NT2/D1 (cell line): ENCODE measurements at regions not wholly inside any gene's neighbourhood (a gene's known extent, or its start where the extent isn't known, plus 50 kb on each side); places are given as distances from the start of the nearest gene placed in this dataset.

Experiments
- DNase-seq: peaks from one replicate; pipeline ENCODE4 v3.0.0-alpha.2; 2011; ENCODE audit warnings: low read depth, low spot score
- H3K27me3 ChIP-seq: 2 replicates; pipeline ENCODE4 v1.6.0; 2011; ENCODE audit warnings: mild to moderate bottlenecking; ENCODE audit not compliant: insufficient read length, insufficient read depth
- H3K36me3 ChIP-seq: 2 replicates; pipeline ENCODE4 v1.6.1; 2011; ENCODE audit warnings: mild to moderate bottlenecking, low read length, mixed read lengths; ENCODE audit not compliant: insufficient read depth, insufficient read length
- H3K4me1 ChIP-seq: 2 replicates; pipeline ENCODE4 v1.5.1; 2011; ENCODE audit not compliant: insufficient read depth, insufficient read length
- H3K4me3 ChIP-seq: 2 replicates; pipeline ENCODE4 v1.5.1; 2011; ENCODE audit warnings: low read depth; ENCODE audit not compliant: insufficient read length
- H3K9ac ChIP-seq: 2 replicates; pipeline ENCODE4 v1.6.0; 2011; ENCODE audit warnings: low read depth; ENCODE audit not compliant: insufficient read length
- H3K9me3 ChIP-seq: 2 replicates; pipeline ENCODE4 v1.5.1; 2011; ENCODE audit warnings: mild to moderate bottlenecking, low read length; ENCODE audit not compliant: insufficient read depth
- SUZ12 ChIP-seq: IDR thresholded peaks from 2 replicates; pipeline ENCODE4 v1.6.1; 2011; ENCODE audit not compliant: insufficient read length, insufficient read depth; ENCODE audit errors: extremely low read depth
- YY1 ChIP-seq: IDR thresholded peaks from 2 replicates; pipeline ENCODE4 v1.6.1; 2011; ENCODE audit not compliant: insufficient read length, insufficient read depth
- ZNF274 ChIP-seq: IDR thresholded peaks from 2 replicates; pipeline ENCODE4 v1.6.1; 2011; ENCODE audit warnings: mild to moderate bottlenecking, low read depth, low read length

DNA sequence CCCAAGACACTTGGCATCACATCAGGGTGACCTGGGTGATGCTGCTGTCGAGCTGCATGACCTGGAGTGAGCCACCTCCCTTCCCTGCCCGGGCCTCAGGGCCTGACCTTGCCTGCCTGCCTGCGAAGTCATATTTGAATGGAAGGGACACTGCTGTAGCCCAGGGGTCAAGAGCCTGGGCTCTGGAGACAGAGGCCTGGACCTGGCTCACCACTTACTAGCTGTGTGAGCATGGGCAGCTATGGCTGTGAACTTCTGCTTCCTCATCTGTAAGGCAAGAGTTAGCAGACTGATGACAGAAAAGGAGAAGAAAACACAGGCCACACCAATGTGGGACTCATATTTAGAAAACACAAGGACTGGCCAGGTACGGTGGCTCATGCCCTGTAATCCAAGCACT, 118.7 kb downstream of the ZFP36L2 start:
- peaks cover 8% of the 10 kb centered on the region; the same call in 1 of the 2 replicates for H3K9me3 ChIP-seq
- H3K4me3 ChIP-seq = no peak overlapping the region
- no peak for DNase-seq
- H3K9ac ChIP-seq = no peak overlapping the region
- H3K27me3 ChIP-seq = no peaks in the 10 kb centered on the region
- TF ChIP-seq SUZ12 (no peak), ZNF274 (no peak), YY1 (no peak)
- H3K4me1 ChIP-seq = peaks cover 10% of the 10 kb centered on the region
- no peaks in the 10 kb centered on the region for H3K36me3 ChIP-seq

DNA sequence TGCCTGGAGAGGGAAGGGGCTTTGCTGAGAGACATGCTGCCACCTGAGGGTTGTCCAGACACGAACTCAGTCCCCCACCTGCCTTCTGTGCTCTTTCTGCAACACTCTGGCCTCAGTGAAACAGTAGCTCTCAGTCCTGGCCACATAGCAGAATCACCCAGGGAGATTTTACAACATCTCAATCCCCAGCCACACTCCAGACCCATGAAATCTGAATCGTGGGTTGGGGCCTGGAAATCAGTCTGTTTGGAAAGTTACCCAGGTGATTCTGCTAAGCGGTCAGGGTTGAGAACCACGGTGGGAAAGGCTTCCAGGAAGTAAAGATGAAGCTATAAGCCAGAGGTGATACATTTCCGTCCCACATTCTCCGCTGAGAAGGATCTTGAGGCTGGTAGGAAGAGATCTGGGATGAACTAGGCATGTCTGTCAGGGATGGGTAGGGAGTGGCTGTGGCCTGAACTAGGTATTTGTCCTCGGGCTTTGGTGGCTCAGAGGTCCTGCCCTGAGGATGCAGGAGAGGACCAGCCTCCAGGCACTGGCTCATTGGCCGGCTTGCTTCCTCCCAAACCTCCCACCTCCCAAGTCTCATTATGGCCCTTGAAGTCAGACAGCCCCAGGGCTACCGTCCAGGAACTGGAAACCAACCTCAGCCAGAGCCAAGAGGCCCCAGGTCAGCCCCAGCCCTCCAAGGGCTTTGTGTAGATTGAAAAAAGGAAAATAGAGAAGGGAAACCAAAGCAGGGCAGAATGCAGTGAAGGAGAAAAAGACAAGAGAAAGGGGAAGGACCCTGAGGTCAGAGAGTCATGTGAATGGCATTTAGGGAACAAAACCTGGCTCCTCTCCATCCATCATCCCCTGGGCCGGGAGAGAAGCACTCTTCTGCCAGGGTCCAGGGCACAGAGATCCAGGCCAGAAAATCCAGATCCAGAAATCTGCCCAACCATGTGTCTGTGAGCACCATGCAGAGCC, 119.6 kb downstream of the ZFP36L2 start:
- Histone ChIP-seq H3K27me3 (no peaks in the 10 kb centered on the region), H3K4me1 (peaks cover 15% of the 10 kb centered on the region), H3K9me3 (peaks cover 7% of the 10 kb centered on the region; the same call in 1 of the 2 replicates), H3K9ac (no peak overlapping the region), H3K36me3 (no peaks in the 10 kb centered on the region), H3K4me3 (no peak overlapping the region)
- no peak for DNase-seq
- TF ChIP-seq ZNF274 (no peak), YY1 (no peak), SUZ12 (no peak)

DNA sequence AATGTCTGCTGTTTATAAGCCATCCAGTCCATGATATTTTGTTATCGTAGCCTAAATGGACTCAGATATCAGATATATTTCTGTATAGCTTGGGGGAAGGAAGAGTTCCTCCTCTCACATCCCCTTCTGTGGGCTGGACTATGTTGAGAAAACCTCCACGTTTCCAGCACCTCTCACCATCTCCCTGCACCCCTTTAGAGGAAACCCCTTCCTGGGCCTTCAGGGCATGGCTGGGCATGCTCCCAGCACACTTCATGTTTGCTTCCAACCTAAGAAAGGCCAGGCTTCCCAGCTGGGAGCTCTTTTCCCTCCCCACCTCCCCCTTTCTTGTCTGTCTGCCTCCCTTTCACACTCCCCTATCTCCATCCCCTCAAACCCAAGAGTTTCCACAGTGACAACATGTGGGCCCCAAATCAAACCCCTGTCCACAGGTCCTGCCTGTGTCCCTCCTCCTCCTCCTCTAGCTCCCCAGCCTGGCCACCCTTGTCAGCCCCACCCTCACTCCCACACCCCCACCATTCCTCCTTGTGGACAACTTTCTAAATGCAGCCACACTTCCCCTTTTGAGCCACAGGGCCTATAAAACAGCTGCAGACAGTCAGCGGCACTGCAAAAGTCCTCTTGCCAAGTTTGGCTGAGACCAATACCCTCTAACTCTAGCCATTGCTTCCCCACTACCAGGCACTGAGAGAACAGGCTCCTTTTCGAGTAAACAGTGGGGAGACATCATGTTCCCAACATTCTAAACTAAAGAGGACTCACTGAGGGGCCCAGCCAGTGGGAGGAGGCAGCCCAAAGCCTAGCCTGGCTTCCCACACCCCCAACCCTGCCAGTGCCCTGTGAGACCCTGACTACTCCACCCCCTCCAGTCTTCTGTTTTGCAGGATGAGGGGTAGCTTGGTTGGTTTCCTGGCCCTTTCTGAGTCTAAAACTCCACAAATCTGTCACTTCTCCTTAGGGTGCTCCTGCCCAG, 120.5 kb downstream of the ZFP36L2 start:
- Histone ChIP-seq H3K9me3 (peaks cover 7% of the 10 kb centered on the region; the same call in 1 of the 2 replicates), H3K36me3 (no peaks in the 10 kb centered on the region), H3K9ac (no peak overlapping the region), H3K4me1 (peaks cover 20% of the 10 kb centered on the region), H3K27me3 (no peaks in the 10 kb centered on the region), H3K4me3 (no peak overlapping the region)
- TF ChIP-seq ZNF274 (no peak), YY1 (no peak), SUZ12 (no peak)
- no peak for DNase-seq

DNA sequence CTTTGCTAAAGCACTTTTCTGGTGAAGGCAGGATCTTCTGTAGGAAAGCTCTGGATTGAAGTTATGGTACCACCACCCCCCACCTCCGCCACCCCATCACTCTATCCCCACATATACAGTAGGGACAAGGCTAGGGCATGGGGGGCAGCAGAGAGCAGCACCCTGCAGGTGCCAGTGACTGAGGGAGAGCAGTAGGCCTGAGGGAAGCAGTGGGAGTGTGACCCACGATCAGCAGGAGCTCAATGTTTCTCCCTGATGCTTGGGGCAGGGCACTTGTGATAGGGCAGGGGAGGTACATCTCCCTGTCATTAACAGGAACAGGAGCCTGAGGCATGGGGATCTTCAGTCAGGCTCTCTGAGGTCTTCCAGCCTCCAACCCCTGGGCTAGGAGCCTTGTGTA, 121.6 kb downstream of the ZFP36L2 start:
- Histone ChIP-seq H3K36me3 (no peaks in the 10 kb centered on the region), H3K4me1 (peaks cover 20% of the 10 kb centered on the region), H3K9me3 (peaks cover 7% of the 10 kb centered on the region; the same call in 1 of the 2 replicates), H3K9ac (no peak overlapping the region), H3K4me3 (no peak overlapping the region), H3K27me3 (no peaks in the 10 kb centered on the region)
- no peak for DNase-seq
- TF ChIP-seq YY1 (no peak), ZNF274 (no peak), SUZ12 (no peak)

DNA sequence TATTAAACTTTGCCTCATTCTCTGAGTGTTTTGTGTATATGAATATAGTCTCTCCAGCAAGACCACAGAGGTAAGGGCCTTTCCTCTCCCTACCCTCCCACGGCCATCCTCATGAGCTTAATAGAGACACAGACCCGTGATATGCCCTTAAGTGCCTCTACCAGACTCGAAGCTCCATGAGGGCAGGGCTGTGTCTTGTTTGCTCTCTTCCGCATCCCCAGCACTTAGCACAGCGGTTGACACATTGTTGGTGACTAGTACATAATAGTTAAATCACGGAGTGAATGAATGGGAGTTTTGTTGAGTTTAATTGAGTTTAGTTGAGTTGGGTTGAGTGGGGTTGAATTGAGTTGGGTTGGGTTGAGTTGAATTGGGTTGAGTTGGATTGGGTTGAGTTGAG, 122.3 kb downstream of the ZFP36L2 start:
- no peak for DNase-seq
- Histone ChIP-seq H3K4me3 (no peak overlapping the region), H3K36me3 (no peaks in the 10 kb centered on the region), H3K27me3 (no peaks in the 10 kb centered on the region), H3K9ac (no peak overlapping the region), H3K4me1 (peaks cover 20% of the 10 kb centered on the region), H3K9me3 (peaks cover 7% of the 10 kb centered on the region; the same call in 1 of the 2 replicates)
- no peak for TF ChIP-seq YY1

DNA sequence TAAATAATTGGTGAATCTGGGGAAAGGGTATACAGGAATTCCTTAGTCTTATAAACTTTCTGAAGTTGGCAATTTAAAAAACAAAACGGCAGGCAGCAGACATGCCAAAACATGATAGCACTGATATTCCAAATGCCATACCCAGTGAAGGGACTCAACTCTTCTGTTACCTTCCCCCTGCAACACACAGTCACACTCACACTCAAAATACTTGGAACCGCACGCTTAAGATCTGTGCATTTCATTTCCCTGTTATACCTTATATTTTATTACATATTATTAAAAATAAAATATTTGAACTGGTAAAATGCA, 123.4 kb downstream of the ZFP36L2 start:
- TF ChIP-seq SUZ12 = no peak
- TF ChIP-seq YY1 = no peak
- no peak for TF ChIP-seq ZNF274
- peaks cover 20% of the 10 kb centered on the region for H3K4me1 ChIP-seq
- H3K9me3 ChIP-seq = peaks cover 7% of the 10 kb centered on the region; the same call in 1 of the 2 replicates
- H3K9ac ChIP-seq = no peak overlapping the region
- no peaks in the 10 kb centered on the region for H3K27me3 ChIP-seq
- DNase-seq = no peak
- no peaks in the 10 kb centered on the region for H3K36me3 ChIP-seq
- H3K4me3 ChIP-seq = no peak overlapping the region
